Caco-2 (cell line): ENCODE measurements at regions not wholly inside any gene's neighbourhood (a gene's known extent, or its start where the extent isn't known, plus 50 kb on each side); places are given as distances from the start of the nearest gene placed in this dataset.

ENCODE experiments used
- BruUV-seq: library from RNA; stranded (reverse); fragments of 400-500 nt; replicated peaks from 2 replicates; lab custom pipeline; 2021; lab: Mats Ljungman, UMichigan
- CTCF ChIA-PET: fragments of 300-600 bp; sonication (Branson Sonifier 250); formaldehyde crosslinking; loops from one replicate; lab custom pipeline; 2022; ENCODE audit warnings: antibody characterized with exemption; lab: Charles Lee
- POLR2A ChIA-PET: fragments of 300-600 bp; sonication (Branson Sonifier 250); formaldehyde crosslinking; loops from one replicate; lab custom pipeline; 2022; ENCODE audit warnings: antibody characterized with exemption; lab: Charles Lee
- DNase-seq, 2 experiments: peaks; one replicate each; pipeline versions ENCODE4 v3.0.0 to v3.0.0-alpha.2; 2020 to 2022
- H3K27me3 ChIP-seq: replicated peaks from 2 replicates; pipeline ENCODE4 v1.6.0; 2011; ENCODE audit warnings: low read length; ENCODE audit not compliant: control insufficient read depth, insufficient read depth
- H3K36me3 ChIP-seq: 2 replicates; pipeline ENCODE4 v1.5.1; 2011; ENCODE audit warnings: low read length; ENCODE audit not compliant: control insufficient read depth, insufficient read depth
- H3K4me1 ChIP-seq: fragments of 250-450 bp; sonication (Bioruptor Pico); 2 replicates; pipeline ENCODE4 v1.5.1; 2020; ENCODE audit warnings: mild to moderate bottlenecking
- H3K4me3 ChIP-seq: 2 replicates; pipeline ENCODE4 v1.5.1; 2011; ENCODE audit warnings: low read depth, mild to moderate bottlenecking, control low read depth, low read length
- H3K9me3 ChIP-seq: fragments of 250-450 bp; sonication (Bioruptor Pico); 2 replicates; pipeline ENCODE4 v1.5.1; 2020; ENCODE audit warnings: mild to moderate bottlenecking, moderate library complexity
- H3K27ac Mint-ChIP-seq: one replicate; pipeline ENCODE4 v1.8.0; 2022; ENCODE audit warnings: mixed read lengths; ENCODE audit not compliant: unreplicated experiment
- H3K27me3 Mint-ChIP-seq: one replicate; pipeline ENCODE4 v1.8.0; 2022; ENCODE audit warnings: mixed read lengths; ENCODE audit not compliant: insufficient read depth, unreplicated experiment
- H3K36me3 Mint-ChIP-seq: one replicate; pipeline ENCODE4 v1.8.0; 2022; ENCODE audit warnings: mild to moderate bottlenecking, mixed read lengths; ENCODE audit not compliant: insufficient read depth, unreplicated experiment
- H3K4me1 Mint-ChIP-seq: one replicate; pipeline ENCODE4 v1.8.0; 2022; ENCODE audit warnings: low read depth, mixed read lengths; ENCODE audit not compliant: unreplicated experiment
- H3K4me3 Mint-ChIP-seq: one replicate; pipeline ENCODE4 v1.8.0; 2022; ENCODE audit warnings: mild to moderate bottlenecking, moderate library complexity, mixed read lengths; ENCODE audit not compliant: unreplicated experiment
- H3K9me3 Mint-ChIP-seq: one replicate; pipeline ENCODE4 v1.8.0; 2022; ENCODE audit warnings: mixed read lengths; ENCODE audit not compliant: unreplicated experiment
- intact Hi-C: fragments of 100-400 bp; cut with micrococcal nuclease; formaldehyde crosslinking; loops from one replicate; pipeline ENCODE4 v1.10.0; 2022; ENCODE audit not compliant: unreplicated experiment
- TF ChIP-seq, protein P1 (sequence below), 2 experiments: fragments of 200-600 bp in 1 of 2; IDR thresholded peaks; 1 replicate in 1 of 2; 2 replicates in 1 of 2; pipeline versions ENCODE4 v1.5.1 to v1.8.0; 2011 to 2022; ENCODE audit warnings: antibody characterized with exemption in 1 of 2, control low read depth in 1 of 2, inconsistent platforms in 1 of 2, low read depth in 1 of 2, low read length in 1 of 2, mild to moderate bottlenecking in 1 of 2, moderate library complexity in 1 of 2; ENCODE audit not compliant: insufficient read depth in 1 of 2, severe bottlenecking in 1 of 2, unreplicated experiment in 1 of 2

DNA sequence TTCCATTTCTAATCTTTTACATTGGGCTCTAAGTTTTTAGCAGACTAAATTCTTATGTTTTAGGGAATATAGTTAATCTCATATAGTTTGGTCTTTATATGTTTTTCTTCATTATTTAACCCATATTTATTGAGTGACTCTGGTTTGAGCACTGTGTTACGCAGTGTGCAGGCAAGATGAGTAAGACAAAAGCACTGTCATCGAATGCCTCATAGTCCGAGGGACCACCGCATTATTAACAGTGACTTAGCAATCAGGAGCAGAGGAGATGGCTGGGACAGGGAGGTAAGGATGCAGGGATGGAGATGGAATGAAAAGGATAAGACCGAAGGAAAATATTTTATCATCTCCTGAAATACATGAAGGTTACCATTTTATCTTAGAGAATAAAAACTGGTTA lies 65.2 kb upstream of the CTSC start:
- no peak overlapping the region for H3K4me3 ChIP-seq
- H3K9me3 Mint-ChIP-seq, result peaks cover 1% of the 10 kb centered on the region
- H3K9me3 ChIP-seq, result no peaks in the 10 kb centered on the region
- intact Hi-C loops, result loop anchor here (1.0 kb wide), 3 partner anchors 65 to 142 kb away; partner anchors contain the start of gene CTSC
- TF ChIP-seq, protein P1, sequence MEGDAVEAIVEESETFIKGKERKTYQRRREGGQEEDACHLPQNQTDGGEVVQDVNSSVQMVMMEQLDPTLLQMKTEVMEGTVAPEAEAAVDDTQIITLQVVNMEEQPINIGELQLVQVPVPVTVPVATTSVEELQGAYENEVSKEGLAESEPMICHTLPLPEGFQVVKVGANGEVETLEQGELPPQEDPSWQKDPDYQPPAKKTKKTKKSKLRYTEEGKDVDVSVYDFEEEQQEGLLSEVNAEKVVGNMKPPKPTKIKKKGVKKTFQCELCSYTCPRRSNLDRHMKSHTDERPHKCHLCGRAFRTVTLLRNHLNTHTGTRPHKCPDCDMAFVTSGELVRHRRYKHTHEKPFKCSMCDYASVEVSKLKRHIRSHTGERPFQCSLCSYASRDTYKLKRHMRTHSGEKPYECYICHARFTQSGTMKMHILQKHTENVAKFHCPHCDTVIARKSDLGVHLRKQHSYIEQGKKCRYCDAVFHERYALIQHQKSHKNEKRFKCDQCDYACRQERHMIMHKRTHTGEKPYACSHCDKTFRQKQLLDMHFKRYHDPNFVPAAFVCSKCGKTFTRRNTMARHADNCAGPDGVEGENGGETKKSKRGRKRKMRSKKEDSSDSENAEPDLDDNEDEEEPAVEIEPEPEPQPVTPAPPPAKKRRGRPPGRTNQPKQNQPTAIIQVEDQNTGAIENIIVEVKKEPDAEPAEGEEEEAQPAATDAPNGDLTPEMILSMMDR (IDR thresholded peaks at IDR 0.05; ENCODE audit: insufficient read depth in 1 of 2, low read depth in 1 of 2, low read length in 1 of 2, severe bottlenecking in 1 of 2, unreplicated experiment in 1 of 2), result no peak
- no peaks in the 10 kb centered on the region for H3K27me3 ChIP-seq
- peaks cover 5% of the 10 kb centered on the region for H3K36me3 Mint-ChIP-seq
- BruUV-seq, result no TSS peak
- ChIA-PET CTCF (no interaction called here), POLR2A (interaction anchor here (0.6 kb wide), 1 partner anchor 64 kb away, joined by 3 read pairs; no protein-coding TSS in a partner anchor)
- no peak for DNase-seq
- H3K4me1 ChIP-seq, result peaks cover 4% of the 10 kb centered on the region; the same call in 1 of the 2 replicates
- peak overlapping the region; percentile 7 for H3K27ac Mint-ChIP-seq
- peaks cover 29% of the 10 kb centered on the region for H3K4me1 Mint-ChIP-seq
- H3K4me3 Mint-ChIP-seq, result peak overlapping the region; percentile 13
- H3K27me3 Mint-ChIP-seq, result no peaks in the 10 kb centered on the region
- H3K36me3 ChIP-seq, result no peaks in the 10 kb centered on the region

DNA sequence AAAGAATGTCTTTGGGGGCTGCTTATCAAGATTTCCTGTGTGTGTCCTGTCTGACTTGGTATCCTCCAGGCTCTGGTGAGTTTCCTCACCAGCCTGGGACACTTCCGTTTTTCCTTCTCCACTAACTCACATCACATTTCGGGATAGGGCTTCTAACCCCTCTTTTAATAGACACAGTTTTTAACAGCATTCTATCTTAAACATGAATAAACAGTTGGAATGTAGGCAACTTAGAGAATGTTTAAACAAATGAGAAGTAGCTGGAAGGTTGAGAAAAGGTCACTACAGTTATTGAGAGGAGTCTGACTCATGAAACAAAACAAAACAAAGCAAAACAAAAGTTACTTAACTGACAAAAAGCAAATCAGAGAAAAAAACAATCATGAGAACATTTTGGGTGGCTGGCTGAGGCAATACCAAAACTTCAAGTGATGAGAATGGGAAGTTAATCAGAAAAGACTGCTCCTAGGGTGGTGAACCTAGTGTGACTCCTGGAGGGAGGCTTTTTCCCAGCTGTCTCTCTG lies 64.7 kb upstream of the CTSC start:
- Histone ChIP-seq H3K9me3 (no peaks in the 10 kb centered on the region), H3K27me3 (no peaks in the 10 kb centered on the region), H3K4me1 (peaks cover 4% of the 10 kb centered on the region; the same call in 1 of the 2 replicates), H3K36me3 (no peaks in the 10 kb centered on the region), H3K4me3 (no peak overlapping the region)
- peak overlapping the region; percentile 13 for H3K4me3 Mint-ChIP-seq
- no TSS peak for BruUV-seq
- peaks cover 5% of the 10 kb centered on the region for H3K36me3 Mint-ChIP-seq
- no peaks in the 10 kb centered on the region for H3K27me3 Mint-ChIP-seq
- intact Hi-C loops, result loop anchor here (1.0 kb wide), 3 partner anchors 65 to 142 kb away; partner anchors contain the start of gene CTSC
- peaks cover 34% of the 10 kb centered on the region for H3K4me1 Mint-ChIP-seq
- TF ChIP-seq, protein P1 (IDR thresholded peaks at IDR 0.05; ENCODE audit: insufficient read depth in 1 of 2, low read depth in 1 of 2, low read length in 1 of 2, severe bottlenecking in 1 of 2, unreplicated experiment in 1 of 2), result no peak
- POLR2A ChIA-PET, result interaction anchor here (0.6 kb wide), 1 partner anchor 64 kb away, joined by 3 read pairs; no protein-coding TSS in a partner anchor
- peaks cover 7% of the 10 kb centered on the region for H3K9me3 Mint-ChIP-seq
- peak overlapping the region; percentile 7 for H3K27ac Mint-ChIP-seq
- CTCF ChIA-PET, result no interaction called here
- peak in 1 of 2 experiments; percentile 48 for DNase-seq

DNA sequence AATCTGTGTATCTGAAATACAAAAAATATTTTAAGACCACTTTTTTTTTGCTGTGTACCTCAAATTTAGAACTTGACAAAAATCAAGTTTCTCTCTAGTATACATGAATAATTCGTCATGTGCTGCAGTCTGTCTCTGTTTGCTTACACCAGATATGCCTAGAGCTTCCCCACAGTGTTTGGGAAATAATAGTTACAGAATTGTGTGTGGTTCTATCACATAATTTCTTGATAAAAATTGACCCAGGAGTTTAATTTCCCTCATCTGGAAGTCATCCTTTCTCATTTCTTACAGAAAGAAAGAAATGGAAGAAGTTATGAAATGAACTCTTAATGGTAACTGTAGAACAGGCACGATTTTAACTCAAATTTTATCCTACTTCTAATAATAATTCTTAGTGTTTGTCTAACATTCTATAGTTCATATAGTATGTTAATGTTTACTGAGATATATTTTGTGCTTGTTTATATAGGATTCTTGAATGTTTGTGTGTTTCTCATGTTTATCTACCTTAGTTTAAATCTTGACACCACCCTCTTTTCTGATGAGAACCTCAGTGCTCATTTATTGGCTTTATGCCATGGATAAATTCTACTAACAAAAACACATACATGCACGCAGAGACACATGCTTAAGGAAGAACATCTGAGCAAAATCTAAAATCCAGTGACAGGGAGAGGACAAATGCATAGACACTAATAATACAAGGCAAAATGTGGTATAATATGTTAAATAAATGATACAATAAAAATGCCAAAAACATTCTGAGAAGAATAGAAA lies 61.4 kb upstream of the CTSC start:
- POLR2A ChIA-PET, result no interaction called here
- peaks cover 5% of the 10 kb centered on the region for H3K36me3 Mint-ChIP-seq
- no TSS peak for BruUV-seq
- peaks cover 15% of the 10 kb centered on the region for H3K9me3 Mint-ChIP-seq
- Histone ChIP-seq H3K36me3 (no peaks in the 10 kb centered on the region), H3K4me3 (no peak overlapping the region), H3K9me3 (no peaks in the 10 kb centered on the region), H3K4me1 (peaks cover 4% of the 10 kb centered on the region; the same call in 1 of the 2 replicates), H3K27me3 (no peaks in the 10 kb centered on the region)
- no peak overlapping the region for H3K4me3 Mint-ChIP-seq
- TF ChIP-seq, protein P1 (IDR thresholded peaks at IDR 0.05; ENCODE audit: insufficient read depth in 1 of 2, low read depth in 1 of 2, low read length in 1 of 2, severe bottlenecking in 1 of 2, unreplicated experiment in 1 of 2), result no peak
- no peak overlapping the region for H3K27ac Mint-ChIP-seq
- DNase-seq, result no peak
- H3K4me1 Mint-ChIP-seq, result peaks cover 35% of the 10 kb centered on the region
- no peaks in the 10 kb centered on the region for H3K27me3 Mint-ChIP-seq
- CTCF ChIA-PET, result no interaction called here
- intact Hi-C loops, result no loop called here
